SK-N-SH (cell line): ENCODE measurements at regions not wholly inside any gene's neighbourhood (a gene's known extent, or its start where the extent isn't known, plus 50 kb on each side); places are given as distances from the start of the nearest gene placed in this dataset.

Source experiments
- CTCF ChIA-PET: fragments of 300-600, 350-600 bp; formaldehyde crosslinking; extraction: SDS; loops from one replicate; lab custom pipeline; 2021; lab: Yijun Ruan, JAX
- POLR2A ChIA-PET: fragments of 350-600 bp; sonication (Branson Sonifier 250); formaldehyde crosslinking; extraction: SDS; loops from one replicate; lab custom pipeline; 2020; ENCODE audit warnings: antibody characterized with exemption, inconsistent platforms; lab: Yijun Ruan, JAX
- DNase-seq: peaks from one replicate; pipeline ENCODE4 v3.0.0; 2012
- H2AFZ ChIP-seq: fragments of 200-600 bp; sonication (generic); 2 replicates; pipeline ENCODE4 v1.8.1; 2016; ENCODE audit warnings: antibody characterized with exemption, mild to moderate bottlenecking, low read depth
- H3F3A ChIP-seq: fragments of 200-600 bp; sonication (generic); replicated peaks from 2 replicates; pipeline ENCODE3; 2016; ENCODE audit warnings: antibody characterized with exemption, mild to moderate bottlenecking; ENCODE audit not compliant: insufficient read depth
- H3K27ac ChIP-seq, 2 experiments: fragments of 200-500 bp in 1 of 2; fragments of 200-600 bp in 1 of 2; sonication (Bioruptor generic) in 1 of 2; sonication (generic), shearing (Covaris generic) in 1 of 2; 2 replicates each; pipeline versions ENCODE4 v1.5.1 to v1.6.1; 2014 to 2016; ENCODE audit warnings: low read depth in 2 of 2, inconsistent platforms in 1 of 2, low read length in 1 of 2, mild to moderate bottlenecking in 1 of 2, mixed read lengths in 1 of 2
- H3K27me3 ChIP-seq: fragments of 200-600 bp; sonication (generic), shearing (Covaris generic); 2 replicates; pipeline ENCODE4 v1.6.1; 2016; ENCODE audit warnings: mixed run types; ENCODE audit not compliant: insufficient read depth
- H3K36me3 ChIP-seq, 2 experiments: fragments of 200-500 bp in 1 of 2; fragments of 200-600 bp in 1 of 2; sonication (Bioruptor generic) in 1 of 2; sonication (generic) in 1 of 2; replicated peaks in 1 of 2; 2 replicates each; pipeline versions ENCODE3 to v1.5.1; 2014 to 2016; ENCODE audit warnings: low read length in 1 of 2, mild to moderate bottlenecking in 1 of 2; ENCODE audit not compliant: insufficient read depth in 2 of 2, control insufficient read depth in 1 of 2
- H3K4me1 ChIP-seq, 2 experiments: fragments of 200-500 bp in 1 of 2; fragments of 200-600 bp in 1 of 2; sonication (Bioruptor generic) in 1 of 2; sonication (generic), shearing (Covaris generic) in 1 of 2; 2 replicates each; pipeline versions ENCODE4 v1.5.1 to v1.6.1; 2014 to 2016; ENCODE audit warnings: low read depth in 1 of 2, low read length in 1 of 2, mixed run types in 1 of 2; ENCODE audit not compliant: insufficient read depth in 2 of 2, control insufficient read depth in 1 of 2
- H3K4me2 ChIP-seq: fragments of 200-600 bp; sonication (generic), shearing (Covaris generic); 2 replicates; pipeline ENCODE4 v1.6.1; 2017; ENCODE audit warnings: mixed run types
- H3K4me3 ChIP-seq, 2 experiments: fragments of 200-500 bp in 1 of 2; fragments of 200-600 bp in 1 of 2; sonication (Bioruptor generic) in 1 of 2; sonication (generic), shearing (Covaris generic) in 1 of 2; 2 replicates each; pipeline versions ENCODE4 v1.5.1 to v1.8.1; 2014 to 2016; ENCODE audit warnings: low read depth in 2 of 2, inconsistent platforms in 1 of 2, low read length in 1 of 2, mild to moderate bottlenecking in 1 of 2, mixed read lengths in 1 of 2, moderate library complexity in 1 of 2
- H3K79me2 ChIP-seq: fragments of 200-600 bp; sonication (generic); 2 replicates; pipeline ENCODE4 v1.8.1; 2017; ENCODE audit warnings: mild to moderate bottlenecking; ENCODE audit not compliant: insufficient read depth
- H3K9ac ChIP-seq: fragments of 200-600 bp; sonication (generic); 2 replicates; pipeline ENCODE4 v1.6.1; 2017; ENCODE audit warnings: mixed run types
- H3K9me2 ChIP-seq: fragments of 200-600 bp; sonication (generic); 2 replicates; pipeline ENCODE4 v1.6.1; 2017; ENCODE audit warnings: mixed run types
- H3K9me3 ChIP-seq: fragments of 200-600 bp; sonication (generic); 2 replicates; pipeline ENCODE4 v1.6.1; 2017; ENCODE audit warnings: mixed run types, mild to moderate bottlenecking, moderate library complexity
- H4K20me1 ChIP-seq: fragments of 200-600 bp; sonication (generic); 2 replicates; pipeline ENCODE4 v1.6.1; 2017; ENCODE audit warnings: mild to moderate bottlenecking, mixed run types; ENCODE audit not compliant: insufficient read depth
- CTCF ChIP-seq: fragments of 200-600 bp; sonication (generic); IDR thresholded peaks from 2 replicates; pipeline ENCODE4 v1.6.1; 2017; ENCODE audit warnings: antibody characterized with exemption, mild to moderate bottlenecking, moderate library complexity
- EP300 ChIP-seq, 2 experiments: IDR thresholded peaks; 2 replicates each; pipeline versions ENCODE4 v1.4.0 to v1.6.1; 2012; ENCODE audit warnings: borderline replicate concordance in 1 of 2, low read depth in 1 of 2, low read length in 1 of 2
- EZH2phosphoT487 ChIP-seq: fragments of 200-600 bp; sonication (generic); IDR thresholded peaks from 2 replicates; pipeline ENCODE4 v1.6.1; 2017; ENCODE audit warnings: low read depth, mixed run types, mild to moderate bottlenecking, antibody characterized with exemption, moderate library complexity, borderline replicate concordance
- GABPA ChIP-seq: IDR thresholded peaks from 2 replicates; pipeline ENCODE4 v1.4.0; 2012; ENCODE audit warnings: low read depth, mild to moderate bottlenecking
- JUND ChIP-seq: IDR thresholded peaks from 2 replicates; pipeline ENCODE4 v1.4.0; 2012
- MAX ChIP-seq: IDR thresholded peaks from 2 replicates; pipeline ENCODE4 v1.4.0; 2012; ENCODE audit warnings: low read depth
- MXI1 ChIP-seq: IDR thresholded peaks from 2 replicates; pipeline ENCODE4 v1.6.1; 2012; ENCODE audit warnings: mild to moderate bottlenecking, low read depth, low read length, improper control_type of control experiment
- NFIC ChIP-seq: IDR thresholded peaks from 2 replicates; pipeline ENCODE4 v1.4.0; 2012; ENCODE audit warnings: borderline replicate concordance
- NRF1 ChIP-seq: IDR thresholded peaks from 2 replicates; pipeline ENCODE4 v1.6.1; 2012; ENCODE audit warnings: low read depth, mild to moderate bottlenecking, low read length
- PBX3 ChIP-seq: IDR thresholded peaks from 2 replicates; pipeline ENCODE4; 2012
- RAD21 ChIP-seq: IDR thresholded peaks from 2 replicates; pipeline ENCODE4 v1.6.1; 2012; ENCODE audit warnings: mild to moderate bottlenecking, low read length
- RXRA ChIP-seq: IDR thresholded peaks from 2 replicates; pipeline ENCODE4 v1.4.0; 2012; ENCODE audit warnings: low read depth, mild to moderate bottlenecking, borderline replicate concordance
- SIN3A ChIP-seq: IDR thresholded peaks from 2 replicates; pipeline ENCODE4 v1.6.1; 2012; ENCODE audit warnings: low read depth, mild to moderate bottlenecking, low read length, moderate library complexity, borderline replicate concordance
- SMC3 ChIP-seq: IDR thresholded peaks from 2 replicates; pipeline ENCODE4 v1.6.1; 2012; ENCODE audit warnings: low read depth, low read length, improper control_type of control experiment
- TEAD4 ChIP-seq: IDR thresholded peaks from 2 replicates; pipeline ENCODE4 v1.4.0; 2012; ENCODE audit warnings: mild to moderate bottlenecking, borderline replicate concordance; ENCODE audit not compliant: insufficient read depth
- WGBS: methylation state at CpG from one replicate; pipeline ENCODE4 v1.1.6; 2017; ENCODE audit warnings: low lambda C conversion rate; 5-methylcytosine and 5-hydroxymethylcytosine counted together

DNA sequence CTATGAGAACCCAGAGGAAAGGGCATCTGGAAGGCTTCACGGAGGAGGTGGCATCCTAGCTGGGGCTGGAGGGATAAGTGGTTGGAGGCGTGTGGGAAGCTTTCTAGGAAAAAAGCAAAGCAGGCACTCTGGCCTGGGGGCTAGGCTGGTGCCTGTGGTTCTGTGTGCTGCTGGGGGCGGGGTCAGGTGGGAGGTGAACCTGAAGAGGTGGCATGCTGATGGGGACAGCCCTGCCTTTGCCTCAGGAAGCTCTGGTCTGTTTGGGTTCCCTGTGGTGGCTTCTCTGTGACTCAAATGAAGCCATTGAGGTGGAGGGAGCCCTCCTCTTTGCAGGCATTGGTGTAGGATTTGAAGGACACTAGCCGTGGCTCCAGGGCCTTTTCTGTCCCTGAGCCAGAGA is 221.6 kb upstream of the POU3F1 start:
- H3K4me2 ChIP-seq: no peak overlapping the region
- no peak for DNase-seq
- 2% methylated on average over 4 of the region's 4 CpGs for WGBS
- H3K9me3 ChIP-seq: no peaks in the 10 kb centered on the region
- ChIA-PET POLR2A (no interaction called here), CTCF (no interaction called here)
- no peaks in the 10 kb centered on the region for H3K4me1 ChIP-seq
- H3K9ac ChIP-seq: no peak overlapping the region
- no peaks in the 10 kb centered on the region for H3F3A ChIP-seq
- H3K79me2 ChIP-seq: no peaks in the 10 kb centered on the region
- no peak overlapping the region for H3K27ac ChIP-seq
- H3K4me3 ChIP-seq: no peak overlapping the region
- H3K36me3 ChIP-seq: no peaks in the 10 kb centered on the region
- no peak overlapping the region for H2AFZ ChIP-seq
- no peaks in the 10 kb centered on the region for H3K9me2 ChIP-seq
- no peaks in the 10 kb centered on the region for H4K20me1 ChIP-seq
- no peak for TF ChIP-seq EP300 (IDR thresholded peaks at IDR 0.05; ENCODE audit: borderline replicate concordance in 1 of 2, low read depth in 1 of 2, low read length in 1 of 2)
- peaks cover 33% of the 10 kb centered on the region; the same call in 1 of the 2 replicates for H3K27me3 ChIP-seq

DNA sequence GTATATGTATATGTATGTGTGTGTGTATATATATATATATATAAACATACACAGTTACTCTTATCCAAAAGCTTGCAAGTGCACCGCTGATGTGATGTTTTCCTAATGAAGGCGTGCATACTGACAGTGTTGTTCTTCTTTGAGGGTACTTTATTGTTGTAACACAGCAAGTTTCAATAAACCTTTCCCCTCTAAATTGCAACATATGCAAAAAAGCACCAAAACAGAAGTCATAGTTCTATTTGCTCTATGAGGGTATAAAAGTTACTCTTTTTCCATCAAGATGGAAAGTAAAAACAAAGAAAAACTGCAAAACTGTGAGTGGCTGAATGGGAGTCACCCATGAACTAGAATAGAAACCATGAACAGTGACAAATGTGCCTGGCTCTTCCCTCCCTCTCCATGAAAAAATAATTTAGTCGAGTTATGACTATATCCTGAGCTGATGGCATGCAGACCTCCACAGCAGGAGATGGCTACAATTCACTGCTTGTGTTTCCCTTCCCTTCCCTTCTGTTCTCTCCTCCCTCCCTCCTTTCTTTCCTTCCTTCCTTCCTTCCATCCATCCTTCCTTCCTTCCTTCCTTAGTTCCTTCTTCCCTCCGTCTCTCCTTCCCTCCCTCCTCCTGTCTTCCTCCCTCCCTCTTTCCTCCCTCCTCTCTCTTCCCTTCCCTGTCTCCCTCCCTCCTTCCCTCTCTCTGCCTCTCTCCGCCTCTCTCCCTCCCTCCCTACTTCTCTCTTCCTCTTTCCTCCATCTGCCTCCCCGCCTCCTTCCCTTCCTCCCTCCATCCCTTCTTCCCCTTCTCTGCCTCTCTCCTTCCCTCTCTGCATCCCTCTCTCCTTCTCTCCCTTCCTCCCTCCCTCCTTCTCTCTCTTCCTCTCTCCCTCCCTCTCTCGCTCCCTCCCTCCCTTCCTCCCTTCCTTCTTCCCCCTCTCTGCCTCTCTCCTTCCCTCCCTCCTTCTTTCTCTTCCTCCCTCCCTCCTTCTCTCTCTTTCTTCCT is 220.7 kb upstream of the POU3F1 start:
- H3K27me3 ChIP-seq: peaks cover 24% of the 10 kb centered on the region; the same call in 1 of the 2 replicates
- no peaks in the 10 kb centered on the region for H3K79me2 ChIP-seq
- 4% methylated on average over 7 of the region's 7 CpGs for WGBS
- no peaks in the 10 kb centered on the region for H3K9me2 ChIP-seq
- no peak overlapping the region for H3K27ac ChIP-seq
- H2AFZ ChIP-seq: no peak overlapping the region
- no peak overlapping the region for H3K4me2 ChIP-seq
- POLR2A ChIA-PET: no interaction called here
- no peaks in the 10 kb centered on the region for H3K36me3 ChIP-seq
- no peaks in the 10 kb centered on the region for H4K20me1 ChIP-seq
- CTCF ChIA-PET: no interaction called here
- TF ChIP-seq RAD21: no peak
- TF ChIP-seq EP300 (IDR thresholded peaks at IDR 0.05; ENCODE audit: borderline replicate concordance in 1 of 2, low read depth in 1 of 2, low read length in 1 of 2): no peak
- no peak for TF ChIP-seq SIN3A
- no peak for TF ChIP-seq MXI1
- TF ChIP-seq NFIC: no peak
- no peak for TF ChIP-seq TEAD4
- TF ChIP-seq PBX3: no peak
- TF ChIP-seq JUND: no peak
- TF ChIP-seq MAX: no peak
- no peak for DNase-seq
- no peak overlapping the region for H3K9ac ChIP-seq
- no peaks in the 10 kb centered on the region for H3K4me1 ChIP-seq
- no peaks in the 10 kb centered on the region for H3F3A ChIP-seq
- H3K4me3 ChIP-seq: no peak overlapping the region
- no peaks in the 10 kb centered on the region for H3K9me3 ChIP-seq

- H3K4me3 ChIP-seq: no peak overlapping the region
- peaks cover 15% of the 10 kb centered on the region; the same call in 1 of the 2 replicates for H3K27me3 ChIP-seq
- H3K4me1 ChIP-seq: no peaks in the 10 kb centered on the region
- no peak overlapping the region for H3K9ac ChIP-seq
- H3K4me2 ChIP-seq: no peak overlapping the region
- DNase-seq: no peak
- no peak overlapping the region for H2AFZ ChIP-seq
- TF ChIP-seq SMC3: no peak
- TF ChIP-seq NRF1: no peak
- TF ChIP-seq PBX3: no peak
- TF ChIP-seq EZH2phosphoT487: no peak
- TF ChIP-seq GABPA: no peak
- no peak for TF ChIP-seq NFIC
- TF ChIP-seq CTCF: no peak
- no peak for TF ChIP-seq RXRA
- no peaks in the 10 kb centered on the region for H3K9me2 ChIP-seq
- CTCF ChIA-PET: no interaction called here
- H3F3A ChIP-seq: no peaks in the 10 kb centered on the region
- no peaks in the 10 kb centered on the region for H3K9me3 ChIP-seq
- no peaks in the 10 kb centered on the region for H4K20me1 ChIP-seq
- POLR2A ChIA-PET: no interaction called here
- no peaks in the 10 kb centered on the region for H3K36me3 ChIP-seq
- WGBS: 37% methylated on average over 5 of the region's 5 CpGs
- no peak overlapping the region for H3K27ac ChIP-seq
- H3K79me2 ChIP-seq: no peaks in the 10 kb centered on the region
Measured at GRCh38 chr1:38266197-38266520, 219.6 kb upstream of the POU3F1 start.
